HEK293T (cell line): ENCODE measurements at regions not wholly inside any gene's neighbourhood (a gene's known extent, or its start where the extent isn't known, plus 50 kb on each side); places are given as distances from the start of the nearest gene placed in this dataset.

Experiments
- CTCF ChIA-PET: fragments of 350-600 bp; formaldehyde crosslinking; extraction: SDS; loops from one replicate; lab custom pipeline; 2021; ENCODE audit warnings: antibody characterized with exemption, inconsistent platforms; lab: Yijun Ruan, JAX
- POLR2A ChIA-PET: fragments of 350-600 bp; formaldehyde crosslinking; extraction: SDS; loops from one replicate; lab custom pipeline; 2020; ENCODE audit warnings: antibody characterized with exemption, inconsistent platforms; lab: Yijun Ruan, JAX
- DNase-seq: peaks from one replicate; pipeline ENCODE4 v3.0.0; 2012; ENCODE audit warnings: mixed read lengths; ENCODE audit errors: extremely low spot score
- ARNT ChIP-seq: fragments of 450-650 bp; IDR thresholded peaks from 2 replicates; pipeline ENCODE4 v1.6.1; 2017; ENCODE audit warnings: mild to moderate bottlenecking
- BHLHE40 ChIP-seq: fragments of 450-650 bp; IDR thresholded peaks from 2 replicates; pipeline ENCODE4 v1.6.1; 2016; ENCODE audit warnings: mild to moderate bottlenecking, moderate library complexity, borderline replicate concordance
- CTBP1 ChIP-seq: fragments of 450-650 bp; IDR thresholded peaks from 2 replicates; pipeline ENCODE4 v1.6.1; 2016; ENCODE audit warnings: borderline replicate concordance
- ELF4 ChIP-seq: fragments of 450-650 bp; IDR thresholded peaks from 2 replicates; pipeline ENCODE4 v1.6.1; 2017; ENCODE audit warnings: antibody characterized with exemption
- FOXA1 ChIP-seq: fragments of 450-650 bp; IDR thresholded peaks from 2 replicates; pipeline ENCODE4 v1.6.1; 2016; ENCODE audit warnings: mild to moderate bottlenecking
- FOXK2 ChIP-seq: fragments of 450-650 bp; IDR thresholded peaks from 2 replicates; pipeline ENCODE4 v1.6.1; 2016; ENCODE audit warnings: mild to moderate bottlenecking
- FOXM1 ChIP-seq: fragments of 450-650 bp; IDR thresholded peaks from 2 replicates; pipeline ENCODE4 v1.6.1; 2017; ENCODE audit warnings: mild to moderate bottlenecking, borderline replicate concordance
- HDGF ChIP-seq: fragments of 450-650 bp; IDR thresholded peaks from 2 replicates; pipeline ENCODE4 v1.6.1; 2017; ENCODE audit warnings: antibody characterized with exemption, borderline replicate concordance
- L3MBTL2 ChIP-seq: fragments of 450-650 bp; conservative IDR thresholded peaks from 2 replicates; pipeline ENCODE4 v1.6.1; 2016; ENCODE audit warnings: mild to moderate bottlenecking
- LEF1 ChIP-seq: fragments of 450-650 bp; IDR thresholded peaks from 2 replicates; pipeline ENCODE4 v1.6.1; 2017; ENCODE audit warnings: mild to moderate bottlenecking, borderline replicate concordance
- NFRKB ChIP-seq: fragments of 450-650 bp; IDR thresholded peaks from 2 replicates; pipeline ENCODE4 v1.6.1; 2016; ENCODE audit warnings: mild to moderate bottlenecking, moderate library complexity
- PKNOX1 ChIP-seq: fragments of 450-650 bp; IDR thresholded peaks from 2 replicates; pipeline ENCODE4 v1.6.1; 2016
- SP1 ChIP-seq: fragments of 450-650 bp; IDR thresholded peaks from 2 replicates; pipeline ENCODE4 v1.6.1; 2017
- SUZ12 ChIP-seq: fragments of 450-650 bp; IDR thresholded peaks from 2 replicates; pipeline ENCODE4 v1.6.1; 2016; ENCODE audit warnings: mild to moderate bottlenecking
- TARDBP ChIP-seq: fragments of 450-650 bp; IDR thresholded peaks from 2 replicates; pipeline ENCODE4 v1.6.1; 2016
- ZNF384 ChIP-seq: fragments of 450-650 bp; IDR thresholded peaks from 2 replicates; pipeline ENCODE4 v1.6.1; 2016

DNA sequence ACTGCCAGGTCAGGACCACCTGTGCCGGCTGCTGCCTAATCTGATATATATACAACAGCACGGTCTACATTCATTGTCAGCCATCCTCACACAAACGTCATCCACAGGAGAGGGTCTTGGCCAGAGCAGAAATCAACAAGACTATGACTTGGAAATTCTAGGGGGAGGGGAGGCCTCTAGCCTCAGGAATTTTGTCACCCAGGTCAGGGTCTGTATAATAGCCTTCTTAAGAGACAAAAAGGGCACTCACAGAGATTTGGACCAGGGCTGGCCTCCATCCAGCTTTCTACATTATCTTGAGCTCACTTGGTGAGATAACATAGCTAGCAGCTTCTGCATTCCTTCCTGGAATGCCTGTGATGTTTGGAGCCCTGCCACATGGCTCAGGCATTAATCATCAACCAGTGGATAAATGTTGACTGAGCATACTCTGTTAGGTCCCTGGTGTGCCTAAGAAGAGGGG is 50.4 kb upstream of the CTIF start:
- ChIA-PET CTCF (interaction anchor here (0.7 kb wide), 1 partner anchor 12 kb away, joined by 3 read pairs; no protein-coding TSS in a partner anchor), POLR2A (no interaction called here)
- no peak for DNase-seq
- TF ChIP-seq HDGF: no peak
- no peak for TF ChIP-seq SP1
- TF ChIP-seq FOXM1: no peak
- TF ChIP-seq PKNOX1: no peak
- no peak for TF ChIP-seq NFRKB
- no peak for TF ChIP-seq ELF4
- no peak for TF ChIP-seq FOXK2
- TF ChIP-seq BHLHE40: no peak
- TF ChIP-seq CTBP1: no peak

DNA sequence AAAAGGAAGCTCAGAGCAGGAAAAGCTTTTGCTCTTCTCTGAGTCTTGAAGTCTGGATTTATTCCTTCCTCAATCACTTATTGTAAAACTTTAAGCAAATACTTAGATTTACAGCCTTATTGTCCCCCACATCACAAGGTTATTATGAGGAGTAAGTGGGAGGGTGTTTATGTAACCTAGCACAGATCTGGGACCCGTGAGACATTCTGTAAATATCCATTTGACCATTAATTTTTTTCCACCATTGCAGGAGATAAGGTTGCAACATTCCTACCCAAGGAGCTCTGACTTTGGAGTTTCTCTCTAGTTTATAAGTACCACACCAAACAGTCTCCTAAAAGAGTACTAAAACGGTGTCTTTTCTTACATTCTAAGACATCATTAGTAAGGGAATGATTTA is 52.1 kb upstream of the CTIF start:
- no peak for DNase-seq
- ChIA-PET CTCF (interaction anchor here (0.7 kb wide), 1 partner anchor 13 kb away, joined by 4 read pairs; no protein-coding TSS in a partner anchor), POLR2A (no interaction called here)
- TF ChIP-seq NFRKB (no peak), ZNF384 (no peak), TARDBP (no peak), SP1 (no peak), ARNT (no peak), FOXK2 (no peak), SUZ12 (no peak), FOXA1 (no peak), PKNOX1 (no peak)

- CTCF ChIA-PET: interaction anchor here (0.9 kb wide), 1 partner anchor 179 kb away, joined by 3 read pairs; no protein-coding TSS in a partner anchor
- POLR2A ChIA-PET: no interaction called here
- TF ChIP-seq SP1 (no peak), HDGF (no peak), SUZ12 (no peak), FOXA1 (no peak), FOXM1 (no peak), ELF4 (no peak), ZNF384 (no peak), PKNOX1 (no peak)
These were observed 52.9 kb upstream of the CTIF start for GRCh38 chr18:48485828-48486405.

DNA sequence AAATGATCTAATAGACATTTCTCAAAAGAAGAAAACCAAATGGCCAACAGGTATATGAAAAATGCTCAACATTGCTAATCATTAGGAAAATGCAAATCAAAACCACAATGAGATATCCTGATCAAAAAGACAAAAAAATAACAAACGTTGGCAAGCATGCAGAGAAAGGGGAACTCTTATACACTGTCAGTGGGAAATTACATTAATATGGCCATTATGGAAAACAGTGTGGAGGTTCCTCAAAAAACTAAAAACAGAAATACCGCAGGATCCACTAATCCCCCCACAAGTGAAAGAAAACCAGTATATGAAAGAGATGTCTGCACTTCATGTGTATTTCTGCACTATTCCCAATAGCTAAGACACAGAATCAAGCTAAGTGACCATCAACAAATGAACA is 57.7 kb upstream of the CTIF start:
- no peak for DNase-seq
- ChIA-PET POLR2A (no interaction called here), CTCF (no interaction called here)
- TF ChIP-seq FOXK2: no peak

More at GRCh38 chr18:48485828-48486405, 52.9 kb upstream of the CTIF start:
- DNase-seq: no peak

GRCh38 chr18:48479531-48479930 is 59.3 kb upstream of the CTIF start:
- no peak for DNase-seq
- ChIA-PET CTCF (no interaction called here), POLR2A (no interaction called here)
- TF ChIP-seq CTBP1 (no peak), NFRKB (no peak), ARNT (no peak), TARDBP (no peak), SUZ12 (no peak), ELF4 (no peak), HDGF (no peak), FOXK2 (no peak), L3MBTL2 (no peak), LEF1 (no peak), ZNF384 (no peak), FOXM1 (no peak), SP1 (no peak), FOXA1 (no peak), PKNOX1 (no peak), BHLHE40 (no peak)

GRCh38 chr18:48477348-48477747 is 61.5 kb upstream of the CTIF start:
- ChIA-PET POLR2A (no interaction called here), CTCF (no interaction called here)
- DNase-seq: no peak
- TF ChIP-seq CTBP1 (no peak), SUZ12 (no peak), ZNF384 (no peak), HDGF (no peak), PKNOX1 (no peak), ELF4 (no peak), FOXM1 (no peak), BHLHE40 (no peak), FOXK2 (no peak), NFRKB (no peak)
